ENCODE measurements at regions not wholly inside any gene's neighbourhood (a gene's known extent, or its start where the extent isn't known, plus 50 kb on each side); places are given as distances from the start of the nearest gene placed in this dataset.

DNA sequence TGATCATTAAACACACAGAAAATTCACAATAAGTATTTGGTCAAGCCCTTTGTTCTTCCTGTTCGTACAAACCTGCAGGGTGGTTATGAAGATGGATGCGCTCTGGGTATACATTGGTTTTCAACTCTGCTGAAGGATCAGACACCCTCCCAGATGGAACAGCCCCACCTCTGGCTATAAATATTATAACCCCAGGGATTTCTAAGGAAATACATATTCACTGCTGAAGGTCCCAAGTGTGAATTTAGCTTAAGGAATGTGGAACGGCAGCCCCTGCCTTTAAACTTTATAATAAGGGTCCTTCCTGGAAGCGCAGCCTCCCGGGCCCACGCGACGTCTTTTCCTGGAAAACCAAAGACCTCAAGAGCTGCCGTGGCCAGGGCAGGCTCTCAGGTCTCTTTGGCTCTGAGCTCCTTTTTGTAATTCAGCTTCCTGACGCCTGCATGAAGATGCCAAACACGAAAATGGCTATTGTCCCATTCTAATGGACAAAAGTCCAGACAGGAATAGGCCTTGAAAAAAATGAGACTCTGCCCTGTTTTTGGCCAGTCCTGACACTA lies 172.4 kb upstream of the SSTR4 start:
- TF ChIP-seq BHLHE40 (IDR thresholded peaks at IDR 0.05; ENCODE audit: borderline replicate concordance) (no peak), FOXK2 (IDR thresholded peaks at IDR 0.05) (no peak), TARDBP (IDR thresholded peaks at IDR 0.05) (no peak), CTBP1 (IDR thresholded peaks at IDR 0.05; ENCODE audit: borderline replicate concordance) (no peak), FOXM1 (IDR thresholded peaks at IDR 0.05; ENCODE audit: borderline replicate concordance) (no peak), SUZ12 (IDR thresholded peaks at IDR 0.05) (no peak), ELF4 (IDR thresholded peaks at IDR 0.05) (no peak), ZNF384 (IDR thresholded peaks at IDR 0.05) (no peak)
- TF ChIP-seq, protein P1, sequence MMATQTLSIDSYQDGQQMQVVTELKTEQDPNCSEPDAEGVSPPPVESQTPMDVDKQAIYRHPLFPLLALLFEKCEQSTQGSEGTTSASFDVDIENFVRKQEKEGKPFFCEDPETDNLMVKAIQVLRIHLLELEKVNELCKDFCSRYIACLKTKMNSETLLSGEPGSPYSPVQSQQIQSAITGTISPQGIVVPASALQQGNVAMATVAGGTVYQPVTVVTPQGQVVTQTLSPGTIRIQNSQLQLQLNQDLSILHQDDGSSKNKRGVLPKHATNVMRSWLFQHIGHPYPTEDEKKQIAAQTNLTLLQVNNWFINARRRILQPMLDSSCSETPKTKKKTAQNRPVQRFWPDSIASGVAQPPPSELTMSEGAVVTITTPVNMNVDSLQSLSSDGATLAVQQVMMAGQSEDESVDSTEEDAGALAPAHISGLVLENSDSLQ (IDR thresholded peaks at IDR 0.05): no peak

Measured in HEK293T (cell line).